ENCODE measurements at regions not wholly inside any gene's neighbourhood (a gene's known extent, or its start where the extent isn't known, plus 50 kb on each side); places are given as distances from the start of the nearest gene placed in this dataset.
"Not testable (repeated sequence)": the region's sequence is repeated elsewhere in the genome, so short reads cannot be mapped to it uniquely, and the experiment has no call there.

- no peak for DNase-seq
Observed at GRCh38 chr7:114273218-114273617, 141.4 kb upstream of the FOXP2 start.

GRCh38 chr7:114269714-114270113 is 144.9 kb upstream of the FOXP2 start:
- no peak for DNase-seq

- DNase-seq: not testable (repeated sequence)
Observed at GRCh38 chr7:114267550-114267949, 147.1 kb upstream of the FOXP2 start.

GRCh38 chr7:114264023-114264422 is 150.6 kb upstream of the FOXP2 start:
- no peak for DNase-seq

- no peak for DNase-seq
Observed at GRCh38 chr7:114263219-114263618, 151.4 kb upstream of the FOXP2 start.

- DNase-seq: no peak
Observed at GRCh38 chr7:114255404-114255841, 159.2 kb upstream of the FOXP2 start.

GRCh38 chr7:114243646-114244045 is 171.0 kb upstream of the FOXP2 start:
- no peak for DNase-seq

- DNase-seq: no peak
Observed at GRCh38 chr7:114242992-114243507, 171.6 kb upstream of the FOXP2 start.

GRCh38 chr7:114229246-114229645 is 185.4 kb upstream of the FOXP2 start:
- no peak for DNase-seq

GRCh38 chr7:114225784-114226183 is 188.8 kb upstream of the FOXP2 start:
- DNase-seq: no peak

- no peak for DNase-seq
Observed at GRCh38 chr7:114218283-114218682, 196.3 kb upstream of the FOXP2 start.

GRCh38 chr7:114217026-114217806 is 197.4 kb upstream of the FOXP2 start:
- DNase-seq: no peak

GRCh38 chr7:114214466-114214865 is 200.1 kb upstream of the FOXP2 start:
- no peak for DNase-seq

GRCh38 chr7:114212721-114213429 is 201.7 kb upstream of the FOXP2 start:
- no peak for DNase-seq

- no peak for DNase-seq
Observed at GRCh38 chr7:114209968-114210367, 204.6 kb upstream of the FOXP2 start.

- DNase-seq: no peak
Observed at GRCh38 chr7:114206688-114207087, 207.9 kb upstream of the FOXP2 start.

- no peak for DNase-seq
Observed at GRCh38 chr7:114196517-114196916, 218.1 kb upstream of the FOXP2 start.

GRCh38 chr7:114190387-114190786 is 224.2 kb upstream of the FOXP2 start:
- no peak for DNase-seq

- no peak for DNase-seq
Observed at GRCh38 chr7:114183311-114184088, 231.1 kb upstream of the FOXP2 start.

- no peak for DNase-seq
Observed at GRCh38 chr7:114182837-114183236, 231.8 kb upstream of the FOXP2 start.

- no peak for DNase-seq
Observed at GRCh38 chr7:114181280-114181679, 233.3 kb upstream of the FOXP2 start.

GRCh38 chr7:114180556-114181266 is 233.9 kb upstream of the FOXP2 start:
- no peak for DNase-seq

- DNase-seq: no peak
Observed at GRCh38 chr7:114175125-114175524, 239.5 kb upstream of the FOXP2 start.

Data from NCI-H1092 treated with DMSO at 0.1 percent for 48 hours (cell line).